ENCODE measurements at regions not wholly inside any gene's neighbourhood (a gene's known extent, or its start where the extent isn't known, plus 50 kb on each side); places are given as distances from the start of the nearest gene placed in this dataset.

DNA sequence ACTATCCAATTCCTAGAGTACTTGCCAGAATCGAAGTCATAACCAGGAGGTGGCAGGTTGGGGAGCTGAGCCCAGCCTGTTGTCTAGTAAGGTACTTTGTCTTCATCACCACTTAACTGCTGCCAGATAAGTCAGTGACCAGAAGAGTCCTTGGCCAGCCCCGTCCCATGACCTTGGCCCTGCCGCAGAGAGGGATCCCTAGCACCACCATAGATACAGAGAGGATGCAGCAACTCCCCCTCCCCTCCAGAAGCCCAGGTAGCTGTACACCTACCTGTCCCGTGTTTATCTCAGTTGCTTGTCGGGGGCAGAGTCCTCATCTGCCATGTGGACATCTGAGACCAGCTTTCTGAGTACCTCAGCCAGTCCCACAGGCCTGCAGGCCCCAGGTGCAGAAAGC is 153.6 kb upstream of the TP63 start:
- DNase-seq (no peak), ATAC-seq (no peak)
- Histone ChIP-seq H3K4me3 (no peak overlapping the region), H3K27ac (no peak overlapping the region), H3K4me1 (no peaks in the 10 kb centered on the region), H3K9me3 (no peaks in the 10 kb centered on the region), H3K36me3 (no peaks in the 10 kb centered on the region), H3K27me3 (ENCODE audit: low read depth) (no peaks in the 10 kb centered on the region)
- TF ChIP-seq, protein P1, sequence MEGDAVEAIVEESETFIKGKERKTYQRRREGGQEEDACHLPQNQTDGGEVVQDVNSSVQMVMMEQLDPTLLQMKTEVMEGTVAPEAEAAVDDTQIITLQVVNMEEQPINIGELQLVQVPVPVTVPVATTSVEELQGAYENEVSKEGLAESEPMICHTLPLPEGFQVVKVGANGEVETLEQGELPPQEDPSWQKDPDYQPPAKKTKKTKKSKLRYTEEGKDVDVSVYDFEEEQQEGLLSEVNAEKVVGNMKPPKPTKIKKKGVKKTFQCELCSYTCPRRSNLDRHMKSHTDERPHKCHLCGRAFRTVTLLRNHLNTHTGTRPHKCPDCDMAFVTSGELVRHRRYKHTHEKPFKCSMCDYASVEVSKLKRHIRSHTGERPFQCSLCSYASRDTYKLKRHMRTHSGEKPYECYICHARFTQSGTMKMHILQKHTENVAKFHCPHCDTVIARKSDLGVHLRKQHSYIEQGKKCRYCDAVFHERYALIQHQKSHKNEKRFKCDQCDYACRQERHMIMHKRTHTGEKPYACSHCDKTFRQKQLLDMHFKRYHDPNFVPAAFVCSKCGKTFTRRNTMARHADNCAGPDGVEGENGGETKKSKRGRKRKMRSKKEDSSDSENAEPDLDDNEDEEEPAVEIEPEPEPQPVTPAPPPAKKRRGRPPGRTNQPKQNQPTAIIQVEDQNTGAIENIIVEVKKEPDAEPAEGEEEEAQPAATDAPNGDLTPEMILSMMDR (IDR thresholded peaks at IDR 0.05) = no peak
- intact Hi-C loops (cut with DNase I) = no loop called here

GRCh38 chr3:189486556-189486955 is 144.6 kb upstream of the TP63 start:
- intact Hi-C loops (cut with DNase I) = no loop called here
- H3K4me3 ChIP-seq = no peak overlapping the region
- no peaks in the 10 kb centered on the region for H3K4me1 ChIP-seq
- H3K27me3 ChIP-seq (ENCODE audit: low read depth) = no peaks in the 10 kb centered on the region
- no peak overlapping the region for H3K27ac ChIP-seq
- no peak for DNase-seq
- no peaks in the 10 kb centered on the region for H3K36me3 ChIP-seq
- TF ChIP-seq, protein P1 (IDR thresholded peaks at IDR 0.05) = no peak
- no peak for ATAC-seq
- peaks cover 5% of the 10 kb centered on the region for H3K9me3 ChIP-seq

- ATAC-seq (no peak), DNase-seq (no peak)
- no peak overlapping the region for H3K27ac ChIP-seq
- H3K9me3 ChIP-seq = peaks cover 5% of the 10 kb centered on the region
- no peaks in the 10 kb centered on the region for H3K36me3 ChIP-seq
- H3K4me3 ChIP-seq = no peak overlapping the region
- intact Hi-C loops (cut with DNase I) = no loop called here
- TF ChIP-seq, protein P1 (IDR thresholded peaks at IDR 0.05) = no peak
- H3K27me3 ChIP-seq (ENCODE audit: low read depth) = no peaks in the 10 kb centered on the region
- H3K4me1 ChIP-seq = no peaks in the 10 kb centered on the region
These were observed 142.9 kb upstream of the TP63 start for GRCh38 chr3:189488241-189488767.

DNA sequence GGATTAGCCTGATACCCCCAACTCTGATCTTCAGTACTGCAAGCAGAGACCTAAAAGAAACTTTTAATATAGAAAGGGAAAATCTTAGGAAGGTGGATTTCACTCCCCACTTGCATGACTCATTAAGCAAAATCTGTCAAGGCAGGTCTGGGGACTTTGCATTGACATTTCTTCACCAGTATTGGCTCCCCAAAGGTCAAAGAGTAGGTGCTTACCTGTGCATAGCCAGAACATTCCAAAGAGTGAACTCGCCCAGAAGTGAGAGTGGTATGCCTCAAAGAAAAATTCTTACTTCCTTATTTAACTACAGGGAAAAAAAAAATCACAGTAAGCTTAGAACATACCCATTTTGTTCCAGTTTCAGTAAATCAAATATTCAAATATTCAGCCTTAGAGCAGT is 140.9 kb upstream of the TP63 start:
- Histone ChIP-seq H3K27ac (no peak overlapping the region), H3K36me3 (no peaks in the 10 kb centered on the region), H3K9me3 (no peaks in the 10 kb centered on the region), H3K27me3 (ENCODE audit: low read depth) (no peaks in the 10 kb centered on the region), H3K4me3 (no peak overlapping the region), H3K4me1 (no peaks in the 10 kb centered on the region)
- intact Hi-C loops (cut with DNase I) = no loop called here
- DNase-seq (no peak), ATAC-seq (no peak)
- TF ChIP-seq, protein P1 (IDR thresholded peaks at IDR 0.05) = no peak

- Histone ChIP-seq H3K4me3 (no peak overlapping the region), H3K27me3 (ENCODE audit: low read depth) (no peaks in the 10 kb centered on the region), H3K4me1 (no peaks in the 10 kb centered on the region), H3K36me3 (no peaks in the 10 kb centered on the region), H3K27ac (no peak overlapping the region), H3K9me3 (no peaks in the 10 kb centered on the region)
- TF ChIP-seq, protein P1 (IDR thresholded peaks at IDR 0.05) = no peak
- ATAC-seq (no peak), DNase-seq (no peak)
- intact Hi-C loops (cut with DNase I) = no loop called here
These were observed 140.4 kb upstream of the TP63 start for GRCh38 chr3:189490749-189491148.

DNA sequence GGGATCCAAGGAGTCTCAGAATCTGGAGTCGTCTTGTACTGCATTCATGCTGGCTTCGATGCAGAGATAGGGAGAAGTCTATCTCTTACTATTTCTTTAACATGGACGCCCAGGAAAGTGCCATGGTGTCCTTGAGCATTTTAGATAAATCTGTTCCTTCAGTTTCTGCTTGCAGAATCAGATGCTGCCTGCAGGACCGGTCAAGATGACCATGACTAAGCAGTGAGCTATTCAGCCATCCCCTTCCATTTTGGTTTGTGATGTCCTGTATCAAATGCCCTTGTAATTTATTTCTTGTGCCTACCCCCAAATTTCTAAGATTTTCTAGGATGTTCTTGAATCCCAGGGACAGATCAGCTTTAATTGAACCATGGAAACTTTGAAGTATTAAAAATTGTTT is 139.4 kb upstream of the TP63 start:
- TF ChIP-seq, protein P1 (IDR thresholded peaks at IDR 0.05) = no peak
- no peak overlapping the region for H3K27ac ChIP-seq
- intact Hi-C loops (cut with DNase I) = no loop called here
- ATAC-seq (no peak), DNase-seq (no peak)
- no peaks in the 10 kb centered on the region for H3K9me3 ChIP-seq
- H3K4me3 ChIP-seq = no peak overlapping the region
- no peaks in the 10 kb centered on the region for H3K27me3 ChIP-seq (ENCODE audit: low read depth)
- H3K36me3 ChIP-seq = no peaks in the 10 kb centered on the region
- H3K4me1 ChIP-seq = no peaks in the 10 kb centered on the region
